IMR-90 (cell line): ENCODE measurements at regions not wholly inside any gene's neighbourhood (a gene's known extent, or its start where the extent isn't known, plus 50 kb on each side); places are given as distances from the start of the nearest gene placed in this dataset.

ENCODE experiments used
- ATAC-seq: fragments of 200-7000 bp; cut with Tn5 transposase; 2 replicates; pipeline ENCODE4 v1.9.1; 2020; ENCODE audit warnings: low read depth, mild to moderate bottlenecking, moderate library complexity
- BruUV-seq: library from RNA; stranded (reverse); fragments of 400-500 nt; replicated peaks from 2 replicates; lab custom pipeline; 2021; lab: Mats Ljungman, UMichigan
- CTCF ChIA-PET: fragments of 300-600 bp; formaldehyde crosslinking; extraction: SDS; loops from one replicate; lab custom pipeline; 2021; ENCODE audit warnings: antibody characterized with exemption; lab: Yijun Ruan, JAX
- POLR2A ChIA-PET: fragments of 300-600 bp; sonication (Branson Sonifier 250); formaldehyde crosslinking; loops from one replicate; lab custom pipeline; 2022; ENCODE audit warnings: antibody characterized with exemption; ENCODE audit not compliant: unreplicated experiment; lab: Charles Lee
- DNase-seq: peaks from one replicate; pipeline ENCODE4 v3.0.0; 2013
- H2AFZ ChIP-seq: replicated peaks from 2 replicates; pipeline ENCODE3; 2013; ENCODE audit warnings: low read length, mild to moderate bottlenecking; ENCODE audit not compliant: poor library complexity
- H2AK5ac ChIP-seq: 2 replicates; pipeline ENCODE4 v1.6.1; 2013; ENCODE audit warnings: low read depth, low read length, inconsistent platforms
- H2AK9ac ChIP-seq: replicated peaks from 2 replicates; pipeline ENCODE3; 2013; ENCODE audit warnings: mild to moderate bottlenecking, low read depth, low read length, moderate library complexity; ENCODE audit not compliant: poor library complexity
- H2BK120ac ChIP-seq: 2 replicates; pipeline ENCODE4 v1.6.1; 2013; ENCODE audit warnings: low read depth, low read length, inconsistent platforms
- H2BK15ac ChIP-seq: 3 replicates; pipeline ENCODE4 v1.6.1; 2013; ENCODE audit warnings: low read depth, low read length, inconsistent platforms
- H2BK20ac ChIP-seq: 2 replicates; pipeline ENCODE4 v1.6.1; 2013; ENCODE audit warnings: low read depth, mild to moderate bottlenecking, inconsistent platforms, low read length, moderate library complexity
- H2BK5ac ChIP-seq: 2 replicates; pipeline ENCODE4 v1.6.1; 2013; ENCODE audit warnings: mild to moderate bottlenecking, low read depth, low read length, inconsistent platforms; ENCODE audit not compliant: poor library complexity, severe bottlenecking
- H3K14ac ChIP-seq: replicated peaks from 2 replicates; pipeline ENCODE4 v1.6.1; 2013; ENCODE audit warnings: low read depth, low read length, inconsistent platforms
- H3K18ac ChIP-seq: 2 replicates; pipeline ENCODE4 v1.6.1; 2013; ENCODE audit warnings: low read depth, low read length, control low read depth
- H3K23ac ChIP-seq: 2 replicates; pipeline ENCODE4 v1.6.1; 2013; ENCODE audit warnings: low read depth, low read length, inconsistent platforms
- H3K27ac ChIP-seq: 2 replicates; pipeline ENCODE4 v1.5.1; 2013; ENCODE audit warnings: mild to moderate bottlenecking, control low read depth, low read length; ENCODE audit not compliant: insufficient read depth
- H3K27me3 ChIP-seq: 2 replicates; pipeline ENCODE4 v1.6.1; 2013; ENCODE audit warnings: low read length; ENCODE audit not compliant: control insufficient read depth, insufficient read depth
- H3K36me3 ChIP-seq: 2 replicates; pipeline ENCODE4 v1.6.1; 2013; ENCODE audit warnings: low read length, mixed read lengths; ENCODE audit not compliant: control insufficient read depth, insufficient read depth
- H3K4ac ChIP-seq: 2 replicates; pipeline ENCODE4 v1.6.1; 2013; ENCODE audit warnings: low read depth, low read length, inconsistent platforms
- H3K4me1 ChIP-seq: 2 replicates; pipeline ENCODE4 v1.6.1; 2013; ENCODE audit warnings: low read length, mixed read lengths; ENCODE audit not compliant: control insufficient read depth, insufficient read depth
- H3K4me2 ChIP-seq: 2 replicates; pipeline ENCODE4 v1.6.1; 2013; ENCODE audit warnings: low read depth, mild to moderate bottlenecking, control low read depth, low read length, moderate library complexity
- H3K4me3 ChIP-seq: 2 replicates; pipeline ENCODE4 v1.5.1; 2013; ENCODE audit warnings: low read depth, mild to moderate bottlenecking, control low read depth, low read length, moderate library complexity; ENCODE audit not compliant: insufficient read depth
- H3K56ac ChIP-seq: 2 replicates; pipeline ENCODE4 v1.6.1; 2013; ENCODE audit warnings: low read length, inconsistent platforms; ENCODE audit not compliant: insufficient read depth; ENCODE audit errors: extremely low read depth
- H3K79me1 ChIP-seq, 2 experiments: 2 replicates each; pipeline ENCODE4 v1.6.1; 2013; ENCODE audit warnings: low read length in 2 of 2, inconsistent platforms in 1 of 2, low read depth in 1 of 2
- H3K9ac ChIP-seq: 2 replicates; pipeline ENCODE4 v1.6.1; 2013; ENCODE audit warnings: low read depth, low read length, control low read depth
- H3K9me1 ChIP-seq: 2 replicates; pipeline ENCODE4 v1.6.1; 2013; ENCODE audit warnings: low read length, inconsistent platforms; ENCODE audit not compliant: insufficient read depth
- H3K9me3 ChIP-seq: 2 replicates; pipeline ENCODE4 v1.6.1; 2013; ENCODE audit warnings: low read length; ENCODE audit not compliant: control insufficient read depth, insufficient read depth
- H4K20me1 ChIP-seq: 2 replicates; pipeline ENCODE4 v1.6.1; 2013; ENCODE audit warnings: low read length, inconsistent platforms; ENCODE audit not compliant: insufficient read depth
- H4K5ac ChIP-seq: 2 replicates; pipeline ENCODE4 v1.6.1; 2013; ENCODE audit warnings: mild to moderate bottlenecking, low read depth, low read length, control low read depth
- H4K8ac ChIP-seq, 2 experiments: 2 replicates each; pipeline ENCODE4 v1.6.1; 2013; ENCODE audit warnings: low read depth in 2 of 2, low read length in 2 of 2, control low read depth in 1 of 2, inconsistent platforms in 1 of 2
- H4K91ac ChIP-seq: 2 replicates; pipeline ENCODE4 v1.6.1; 2013; ENCODE audit warnings: low read depth, low read length, inconsistent platforms; ENCODE audit not compliant: insufficient read depth
- BHLHE40 ChIP-seq: fragments of 150-350 bp; IDR thresholded peaks from 2 replicates; pipeline ENCODE4 v1.6.1; 2016; ENCODE audit warnings: mild to moderate bottlenecking, low read depth, low read length
- CEBPB ChIP-seq: IDR thresholded peaks from 2 replicates; pipeline ENCODE4 v1.6.1; 2012; ENCODE audit warnings: low read depth, low read length, improper control_type of control experiment
- CHD1 ChIP-seq: IDR thresholded peaks from 2 replicates; pipeline ENCODE4 v1.6.1; 2012; ENCODE audit warnings: low read depth, low read length, improper control_type of control experiment
- CTCF ChIP-seq: conservative IDR thresholded peaks from 2 replicates; pipeline ENCODE4 v1.5.1; 2012; ENCODE audit warnings: mild to moderate bottlenecking, low read depth, low read length, improper control_type of control experiment
- FOS ChIP-seq: fragments of 150-350 bp; IDR thresholded peaks from 2 replicates; pipeline ENCODE4 v1.6.1; 2016; ENCODE audit warnings: low read depth, low read length
- MAFK ChIP-seq: IDR thresholded peaks from 2 replicates; pipeline ENCODE4 v1.6.1; 2012; ENCODE audit warnings: low read depth, low read length, improper control_type of control experiment
- MAZ ChIP-seq: IDR thresholded peaks from 2 replicates; pipeline ENCODE4 v1.6.1; 2012; ENCODE audit warnings: low read depth, mild to moderate bottlenecking, low read length, improper control_type of control experiment, moderate library complexity, borderline replicate concordance
- MXI1 ChIP-seq: IDR thresholded peaks from 2 replicates; pipeline ENCODE4 v1.6.1; 2012; ENCODE audit warnings: low read depth, mild to moderate bottlenecking, low read length, moderate library complexity, borderline replicate concordance
- NFE2L2 ChIP-seq: fragments of 150-350 bp; IDR thresholded peaks from 2 replicates; pipeline ENCODE4 v1.6.1; 2016; ENCODE audit warnings: low read depth, mild to moderate bottlenecking, low read length
- POLR2A ChIP-seq: IDR thresholded peaks from 2 replicates; pipeline ENCODE4 v1.6.1; 2012; ENCODE audit warnings: mild to moderate bottlenecking, low read depth, low read length
- RAD21 ChIP-seq: IDR thresholded peaks from 2 replicates; pipeline ENCODE4 v1.6.1; 2012; ENCODE audit warnings: low read length, improper control_type of control experiment
- RCOR1 ChIP-seq: IDR thresholded peaks from 2 replicates; pipeline ENCODE4 v1.6.1; 2012; ENCODE audit warnings: mild to moderate bottlenecking, low read length, improper control_type of control experiment; ENCODE audit not compliant: insufficient replicate concordance
- RFX5 ChIP-seq: IDR thresholded peaks from 2 replicates; pipeline ENCODE4 v1.8.0; 2012; ENCODE audit warnings: low read depth, mild to moderate bottlenecking, low read length, moderate library complexity
- SMC3 ChIP-seq: fragments of 150-350 bp; IDR thresholded peaks from 2 replicates; pipeline ENCODE4 v1.6.1; 2016; ENCODE audit warnings: low read depth, mild to moderate bottlenecking, antibody characterized with exemption, low read length, moderate library complexity
- USF2 ChIP-seq: fragments of 150-350 bp; IDR thresholded peaks from 2 replicates; pipeline ENCODE4 v1.6.1; 2017; ENCODE audit warnings: mild to moderate bottlenecking, antibody characterized with exemption, low read length, low read depth
- WGBS, 2 experiments: methylation state at CpG; one replicate each; pipeline versions ENCODE4 v1.1.5 to v1.1.7; 2013; ENCODE audit warnings: missing lambda C conversion rate in 2 of 2; ENCODE audit not compliant: insufficient read length in 1 of 2; ENCODE audit errors: extremely low coverage in 2 of 2; 5-methylcytosine and 5-hydroxymethylcytosine counted together
- dilution Hi-C: fragments of 300-500 bp; cut with HindIII; formaldehyde crosslinking; loops from one replicate; pipeline ENCODE4 v1.14.3; 2018; ENCODE audit warnings: low sequenced_read_pairs; ENCODE audit not compliant: unreplicated experiment
- in situ Hi-C: fragments of 300-500 bp; cut with MboI; formaldehyde crosslinking; loops from 3 replicates; pipeline ENCODE4 v1.14.3; 2019; ENCODE audit warnings: low sequenced_read_pairs, inconsistent platforms, mixed read lengths
- intact Hi-C: fragments of 100-400 bp; cut with micrococcal nuclease; formaldehyde crosslinking; loops from 2 replicates; pipeline ENCODE4 v1.10.0; 2022
- TF ChIP-seq, protein P1 (sequence below): fragments of 150-350 bp; IDR thresholded peaks from 2 replicates; pipeline ENCODE4 v1.6.1; 2016; ENCODE audit warnings: low read depth, mild to moderate bottlenecking, low read length, moderate library complexity, borderline replicate concordance

- Histone ChIP-seq H3K14ac (no peak overlapping the region), H3K79me1 (no peaks in the 10 kb centered on the region), H4K20me1 (no peaks in the 10 kb centered on the region), H2BK120ac (no peak overlapping the region), H3K4me3 (no peak overlapping the region), H3K36me3 (no peaks in the 10 kb centered on the region), H2BK15ac (no peak overlapping the region), H3K4me1 (no peaks in the 10 kb centered on the region), H3K4ac (no peak overlapping the region), H2AK5ac (no peak overlapping the region), H4K8ac (no peak overlapping the region), H4K5ac (no peak overlapping the region), H3K27ac (no peak overlapping the region), H3K4me2 (no peak overlapping the region), H3K23ac (no peak overlapping the region), H3K9ac (no peak overlapping the region), H2BK5ac (no peak overlapping the region), H3K27me3 (peaks cover 2% of the 10 kb centered on the region; the same call in 1 of the 2 replicates), H2AFZ (no peak overlapping the region), H3K9me1 (no peaks in the 10 kb centered on the region), H2BK20ac (no peak overlapping the region), H3K18ac (no peak overlapping the region), H3K56ac (no peak overlapping the region), H3K9me3 (no peaks in the 10 kb centered on the region), H4K91ac (no peak overlapping the region), H2AK9ac (no peak overlapping the region)
- intact Hi-C loops = no loop called here
- CTCF ChIA-PET = no interaction called here
- POLR2A ChIA-PET = no interaction called here
- TF ChIP-seq BHLHE40 (no peak), CHD1 (no peak), RFX5 (no peak), RCOR1 (no peak), CEBPB (no peak), RAD21 (no peak), SMC3 (no peak), NFE2L2 (no peak), MAZ (no peak), MXI1 (no peak), CTCF (no peak), MAFK (no peak), POLR2A (no peak), USF2 (no peak), FOS (no peak)
- TF ChIP-seq, protein P1, sequence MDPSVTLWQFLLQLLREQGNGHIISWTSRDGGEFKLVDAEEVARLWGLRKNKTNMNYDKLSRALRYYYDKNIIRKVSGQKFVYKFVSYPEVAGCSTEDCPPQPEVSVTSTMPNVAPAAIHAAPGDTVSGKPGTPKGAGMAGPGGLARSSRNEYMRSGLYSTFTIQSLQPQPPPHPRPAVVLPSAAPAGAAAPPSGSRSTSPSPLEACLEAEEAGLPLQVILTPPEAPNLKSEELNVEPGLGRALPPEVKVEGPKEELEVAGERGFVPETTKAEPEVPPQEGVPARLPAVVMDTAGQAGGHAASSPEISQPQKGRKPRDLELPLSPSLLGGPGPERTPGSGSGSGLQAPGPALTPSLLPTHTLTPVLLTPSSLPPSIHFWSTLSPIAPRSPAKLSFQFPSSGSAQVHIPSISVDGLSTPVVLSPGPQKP = no peak
- DNase-seq (no peak), ATAC-seq (no peak)
- no TSS peak for BruUV-seq
- WGBS, 2 experiments = no CpG with 5 or more reads among the region's 1 CpG
- in situ Hi-C loops = no loop called here
- dilution Hi-C loops = no loop called here
These were observed 158.2 kb upstream of the LRIG1 start for GRCh38 chr3:66659056-66659455.
